Skeletal muscle tissue (tissue), 3 donors: ENCODE measurements at regions not wholly inside any gene's neighbourhood (a gene's known extent, or its start where the extent isn't known, plus 50 kb on each side); places are given as distances from the start of the nearest gene placed in this dataset.

Source experiments
- H3K27ac ChIP-seq: one replicate; pipeline ENCODE4 v1.7.0; 2013; ENCODE audit warnings: mild to moderate bottlenecking, low read depth, low read length, inconsistent platforms
- H3K27me3 ChIP-seq, 3 donors: one replicate each; pipeline ENCODE4 v1.7.0; 2013; ENCODE audit warnings: low read length in 3 of 3; ENCODE audit not compliant: control insufficient read depth in 3 of 3, insufficient read depth in 3 of 3
- H3K36me3 ChIP-seq, 3 donors: one replicate each; pipeline ENCODE4 v1.7.0; 2013; ENCODE audit warnings: low read length in 3 of 3; ENCODE audit not compliant: control insufficient read depth in 3 of 3, insufficient read depth in 3 of 3
- H3K4me1 ChIP-seq, 3 donors: one replicate each; pipeline ENCODE4 v1.7.0; 2013; ENCODE audit warnings: low read length in 3 of 3, mild to moderate bottlenecking in 3 of 3; ENCODE audit not compliant: control insufficient read depth in 3 of 3, insufficient read depth in 3 of 3
- H3K4me3 ChIP-seq, 3 donors: one replicate each; pipeline ENCODE4 v1.7.0; 2013; ENCODE audit warnings: low read length in 3 of 3
- H3K9ac ChIP-seq, 3 donors: one replicate each; pipeline ENCODE4 v1.7.0; 2013; ENCODE audit warnings: low read length in 3 of 3, mild to moderate bottlenecking in 3 of 3, moderate library complexity in 2 of 3, low read depth in 1 of 3
- H3K9me3 ChIP-seq, 3 donors: one replicate each; pipeline ENCODE4 v1.7.0; 2013; ENCODE audit warnings: low read length in 3 of 3; ENCODE audit not compliant: control insufficient read depth in 3 of 3
- donor health status: Osteomylitis.

GRCh38 chr22:48346311-48346710 is 1481.4 kb downstream of the BRD1 start:
- Histone ChIP-seq H3K27me3 (peaks cover 5 to 44% (median 42%) of the 10 kb centered on the region in 3 donors), H3K36me3 (no peaks in the 10 kb centered on the region), H3K4me3 (no peak overlapping the region), H3K4me1 (no peaks in the 10 kb centered on the region), H3K9ac (no peak overlapping the region), H3K27ac (no peak overlapping the region), H3K9me3 (no peaks in the 10 kb centered on the region)

GRCh38 chr22:48345631-48346030 is 1482.0 kb downstream of the BRD1 start:
- Histone ChIP-seq H3K27ac (no peak overlapping the region), H3K9ac (no peak overlapping the region), H3K9me3 (no peaks in the 10 kb centered on the region), H3K36me3 (no peaks in the 10 kb centered on the region), H3K27me3 (peaks cover 0 to 41% (median 39%) of the 10 kb centered on the region in 3 donors), H3K4me1 (no peaks in the 10 kb centered on the region), H3K4me3 (no peak overlapping the region)

DNA sequence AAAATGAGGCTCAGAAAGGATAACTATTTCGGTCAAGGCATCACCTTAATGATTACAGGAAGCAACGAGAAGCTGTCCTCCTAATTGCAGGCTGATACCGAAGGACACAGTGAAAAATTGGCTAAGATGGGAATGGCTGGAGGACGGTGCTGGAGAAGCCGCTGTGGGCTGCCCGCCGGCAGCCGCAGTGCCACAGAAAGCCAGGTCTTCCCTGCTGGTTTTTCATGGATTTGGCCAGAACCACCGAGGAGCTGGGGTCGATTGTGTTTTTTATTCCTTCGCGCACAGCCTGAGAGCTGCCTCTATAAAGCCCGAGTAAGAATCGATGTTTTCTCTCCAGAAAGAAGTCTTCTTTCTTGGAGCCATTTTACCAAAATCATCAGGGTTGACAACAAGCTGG is 1484.2 kb downstream of the BRD1 start:
- Histone ChIP-seq H3K9me3 (no peaks in the 10 kb centered on the region), H3K27ac (no peak overlapping the region), H3K9ac (no peak overlapping the region), H3K4me3 (no peak overlapping the region), H3K4me1 (no peaks in the 10 kb centered on the region), H3K36me3 (no peaks in the 10 kb centered on the region), H3K27me3 (peaks cover 8 to 49% (median 26%) of the 10 kb centered on the region in 3 donors)

DNA sequence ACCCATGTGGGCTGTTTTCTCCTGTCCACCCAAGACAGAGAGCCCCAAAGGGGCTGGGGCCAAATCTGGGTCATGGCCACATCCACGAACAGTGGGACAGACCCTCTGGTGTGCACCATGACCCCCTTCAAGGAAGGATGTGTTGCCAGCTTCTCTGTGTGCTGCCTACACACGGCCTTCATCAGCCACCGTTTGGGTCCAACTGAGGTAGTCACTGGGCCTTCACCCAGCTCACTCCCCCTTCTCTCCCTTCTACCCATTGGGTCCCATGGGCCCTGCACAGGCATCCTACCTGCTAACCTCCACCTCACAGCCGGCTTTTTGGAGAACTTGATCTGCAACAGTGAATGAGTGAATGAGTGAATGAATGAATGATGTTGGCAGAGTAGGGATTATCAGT is 1484.9 kb downstream of the BRD1 start:
- Histone ChIP-seq H3K4me1 (no peaks in the 10 kb centered on the region), H3K4me3 (no peak overlapping the region), H3K27ac (no peak overlapping the region), H3K27me3 (peaks cover 8 to 52% (median 30%) of the 10 kb centered on the region in 3 donors), H3K36me3 (no peaks in the 10 kb centered on the region), H3K9me3 (no peaks in the 10 kb centered on the region), H3K9ac (no peak overlapping the region)

- Histone ChIP-seq H3K27ac (no peak overlapping the region), H3K4me3 (no peak overlapping the region), H3K9ac (no peak overlapping the region), H3K36me3 (no peaks in the 10 kb centered on the region), H3K4me1 (no peaks in the 10 kb centered on the region), H3K27me3 (peaks cover 8 to 48% (median 30%) of the 10 kb centered on the region in 3 donors), H3K9me3 (no peaks in the 10 kb centered on the region)
Observed at GRCh38 chr22:48342016-48342415, 1485.7 kb downstream of the BRD1 start.

GRCh38 chr22:48340727-48341709 is 1486.7 kb downstream of the BRD1 start:
- H3K36me3 ChIP-seq = no peaks in the 10 kb centered on the region
- no peaks in the 10 kb centered on the region for H3K4me1 ChIP-seq
- H3K4me3 ChIP-seq = no peak overlapping the region
- no peak overlapping the region for H3K9ac ChIP-seq
- no peaks in the 10 kb centered on the region for H3K9me3 ChIP-seq
- no peak overlapping the region for H3K27ac ChIP-seq
- peaks cover 8 to 41% (median 24%) of the 10 kb centered on the region in 3 donors for H3K27me3 ChIP-seq

GRCh38 chr22:48340191-48340590 is 1487.5 kb downstream of the BRD1 start:
- Histone ChIP-seq H3K9ac (no peak overlapping the region), H3K27ac (no peak overlapping the region), H3K27me3 (peaks cover 8 to 39% (median 23%) of the 10 kb centered on the region in 3 donors), H3K36me3 (no peaks in the 10 kb centered on the region), H3K9me3 (no peaks in the 10 kb centered on the region), H3K4me3 (no peak overlapping the region), H3K4me1 (no peaks in the 10 kb centered on the region)

DNA sequence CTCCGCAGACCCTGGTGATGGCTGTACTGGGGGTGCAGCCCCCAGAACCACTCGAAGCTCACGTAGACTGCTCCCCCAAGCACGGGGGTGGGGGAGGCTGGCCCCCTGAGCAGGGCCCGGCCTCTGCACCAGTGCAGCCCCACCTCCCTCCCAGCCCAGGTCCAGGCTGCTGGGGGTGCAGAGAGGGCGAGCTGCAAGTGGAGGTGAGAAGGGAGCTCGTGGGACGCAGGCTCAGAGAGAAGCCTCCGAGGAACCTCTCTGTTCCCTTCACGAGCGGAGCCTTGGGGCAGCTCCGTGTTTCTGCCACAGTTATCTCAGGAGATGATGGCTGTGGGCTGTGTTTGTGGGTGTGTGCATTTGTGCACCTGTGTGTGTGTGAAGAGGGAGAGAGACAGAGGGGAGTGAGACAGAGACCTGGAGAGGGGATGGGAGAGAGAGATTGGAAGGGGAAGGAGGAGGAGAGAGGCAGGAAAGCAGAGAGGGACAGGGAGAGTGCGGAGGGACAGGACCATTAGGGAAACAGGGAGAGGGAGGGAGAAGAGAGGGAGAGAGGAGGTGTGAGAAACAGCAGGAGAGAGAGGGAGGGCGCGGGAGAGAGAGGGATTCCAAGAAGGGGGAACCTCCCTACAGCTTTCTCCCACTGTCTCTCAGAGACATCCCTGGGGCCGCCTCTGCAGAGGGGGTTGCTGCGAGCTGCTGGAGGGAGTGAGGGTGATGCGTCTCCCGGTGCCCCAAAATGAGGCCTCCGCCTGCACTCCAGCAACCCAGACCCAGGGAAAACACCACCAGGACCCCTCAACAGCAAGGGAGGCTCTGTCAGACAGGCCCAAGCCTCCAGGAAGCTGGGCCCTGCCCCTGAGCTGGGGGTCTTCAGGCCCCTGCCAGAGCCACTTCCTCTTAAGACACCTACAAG is 1488.6 kb downstream of the BRD1 start:
- no peak overlapping the region for H3K4me3 ChIP-seq
- no peaks in the 10 kb centered on the region for H3K36me3 ChIP-seq
- peaks cover 8 to 43% (median 23%) of the 10 kb centered on the region in 3 donors for H3K27me3 ChIP-seq
- no peak overlapping the region for H3K9ac ChIP-seq
- H3K4me1 ChIP-seq = no peaks in the 10 kb centered on the region
- H3K9me3 ChIP-seq = no peaks in the 10 kb centered on the region
- no peak overlapping the region for H3K27ac ChIP-seq

DNA sequence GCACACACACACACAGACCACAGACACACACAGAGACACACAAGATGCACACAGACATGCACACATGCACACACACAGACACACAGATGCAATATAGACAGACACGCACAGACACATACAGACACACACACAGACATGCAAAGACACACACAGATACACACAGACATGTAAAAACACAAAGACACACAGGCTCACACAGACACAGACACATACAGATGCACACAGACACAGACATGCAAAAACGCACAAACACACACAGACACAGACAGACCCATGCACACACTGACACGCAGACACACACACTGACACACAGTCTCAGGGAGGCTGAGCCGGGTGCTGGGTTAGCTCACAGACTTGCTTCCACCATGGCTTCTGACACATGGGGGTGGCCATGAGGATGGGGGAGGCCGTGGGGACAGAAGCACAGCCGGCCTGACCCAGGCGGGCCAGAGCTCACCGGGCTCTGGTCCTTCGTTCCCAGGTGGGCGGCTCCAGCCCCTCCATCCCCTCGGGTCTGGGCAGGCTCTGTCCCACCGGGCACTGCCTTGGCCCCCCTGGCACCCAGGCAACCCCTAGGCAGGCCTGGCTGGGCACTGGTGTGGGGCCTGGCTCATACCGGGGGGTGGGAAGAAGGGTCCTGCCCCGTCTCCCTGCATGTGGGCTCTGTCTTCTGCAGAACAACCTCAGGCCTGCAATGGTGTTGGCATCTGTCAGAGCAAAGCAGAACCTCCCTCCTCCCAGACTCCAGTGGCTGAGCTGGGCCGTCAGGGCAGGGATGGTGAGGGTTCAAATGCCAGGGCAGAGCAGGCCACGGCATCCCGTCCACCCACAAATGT is 1489.5 kb downstream of the BRD1 start:
- Histone ChIP-seq H3K27ac (no peak overlapping the region), H3K4me3 (no peak overlapping the region), H3K9ac (no peak overlapping the region), H3K9me3 (no peaks in the 10 kb centered on the region), H3K36me3 (no peaks in the 10 kb centered on the region), H3K4me1 (no peaks in the 10 kb centered on the region), H3K27me3 (peaks cover 8 to 43% (median 23%) of the 10 kb centered on the region in 3 donors)
